ENCODE measurements at regions not wholly inside any gene's neighbourhood (a gene's known extent, or its start where the extent isn't known, plus 50 kb on each side); places are given as distances from the start of the nearest gene placed in this dataset.
A peak's percentile ranks its signal among the peaks of the same experiment; 100 is the strongest.

DNA sequence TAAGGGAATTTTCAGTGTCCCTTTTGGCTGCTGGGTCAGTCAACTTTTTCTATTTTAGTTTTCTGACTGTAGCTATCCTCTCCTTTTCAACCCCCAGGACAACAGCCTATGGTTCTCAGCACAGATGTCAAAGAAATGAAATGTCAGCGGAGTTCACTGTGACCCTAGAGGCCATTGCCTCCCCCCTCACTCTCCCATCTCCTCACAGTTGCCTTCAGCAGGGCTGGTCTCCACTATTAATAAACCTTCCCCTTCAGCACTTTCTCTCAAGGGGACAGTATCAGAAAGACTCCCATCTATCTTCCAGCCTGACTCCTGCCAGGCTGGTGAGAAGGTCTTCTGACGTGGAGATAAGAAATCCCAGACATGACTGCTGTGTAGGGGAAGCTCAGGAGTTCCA, 137.1 kb upstream of the WSCD2 start:
- intact Hi-C loops (cut with micrococcal nuclease): loop anchor here (5.0 to 10.0 kb wide), 2 partner anchors 203 to 465 kb away; no protein-coding TSS in a partner anchor
- Mint-ChIP-seq H3K4me3 (no peak overlapping the region), H3K4me1 (ENCODE audit: low read depth) (no peaks in the 10 kb centered on the region), H3K36me3 (no peaks in the 10 kb centered on the region), H3K27me3 (peaks cover 8% of the 10 kb centered on the region), H3K27ac (no peak overlapping the region), H3K9me3 (no peaks in the 10 kb centered on the region)
- ChIA-PET CTCF (interaction anchor here (1.0 to 5.9 kb wide), 5 partner anchors 15 to 626 kb away, joined by 3 to 35 read pairs (median 4); no protein-coding TSS in a partner anchor), POLR2A (no interaction called here)
- DNase-seq: no peak

DNA sequence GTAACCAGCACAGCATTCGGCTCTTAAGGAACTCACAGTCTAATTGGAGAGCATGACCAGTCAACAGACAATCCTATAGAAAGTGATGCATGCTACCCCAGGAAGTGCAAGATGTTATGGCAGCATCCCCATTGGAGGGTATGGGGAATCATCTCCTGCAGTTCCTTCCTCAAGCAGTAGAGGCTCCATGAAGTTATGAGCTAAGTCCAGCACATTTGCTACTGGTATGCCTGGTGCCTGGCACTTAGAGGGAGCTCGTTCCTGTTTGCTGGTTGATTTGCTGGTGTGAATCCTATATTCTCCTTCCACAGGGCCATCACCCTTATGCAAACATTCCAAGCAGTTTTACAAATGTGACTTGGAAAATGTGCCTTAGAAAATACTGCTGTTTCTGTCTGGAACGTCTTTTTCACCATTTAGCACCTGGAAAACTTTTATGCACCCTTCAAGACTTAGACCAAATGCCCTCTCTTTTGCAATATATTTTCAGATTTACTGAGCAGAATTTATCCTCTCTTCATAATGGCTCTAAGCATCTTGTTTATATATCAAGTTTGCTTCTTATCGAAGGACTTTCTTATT, 136.1 kb upstream of the WSCD2 start:
- ChIA-PET CTCF (interaction anchor here (1.0 to 5.9 kb wide), 8 partner anchors 16 to 625 kb away, joined by 3 to 35 read pairs (median 3); no protein-coding TSS in a partner anchor), POLR2A (no interaction called here)
- no peaks in the 10 kb centered on the region for H3K9me3 Mint-ChIP-seq
- no peaks in the 10 kb centered on the region for H3K36me3 Mint-ChIP-seq
- peaks cover 11% of the 10 kb centered on the region for H3K27me3 Mint-ChIP-seq
- no peaks in the 10 kb centered on the region for H3K4me1 Mint-ChIP-seq (ENCODE audit: low read depth)
- H3K4me3 Mint-ChIP-seq: no peak overlapping the region
- no peak overlapping the region for H3K27ac Mint-ChIP-seq
- intact Hi-C loops (cut with micrococcal nuclease): loop anchor here (5.0 to 10.0 kb wide), 2 partner anchors 202 to 464 kb away; no protein-coding TSS in a partner anchor
- peak; percentile 8 for DNase-seq

DNA sequence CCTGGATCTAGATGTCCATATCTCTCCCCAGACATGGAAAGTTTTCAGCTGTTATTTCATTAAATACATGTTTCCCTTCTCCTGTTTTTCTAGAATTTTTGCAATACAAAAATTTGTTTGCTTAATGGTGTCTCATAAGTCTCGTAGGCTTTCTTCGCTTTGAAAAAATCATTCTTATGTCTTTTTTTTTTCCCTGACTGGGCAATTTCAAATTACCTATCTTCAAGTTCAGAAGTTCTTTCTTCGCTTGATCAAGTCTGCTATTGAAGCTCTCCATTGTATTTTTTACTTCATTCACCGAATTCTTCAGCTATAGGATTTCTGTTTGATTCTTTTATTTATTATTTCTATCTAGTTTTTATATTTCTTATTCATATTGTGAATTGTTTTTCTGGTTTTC, 130.2 kb upstream of the WSCD2 start:
- Mint-ChIP-seq H3K4me1 (ENCODE audit: low read depth) (no peaks in the 10 kb centered on the region), H3K27me3 (peaks cover 11% of the 10 kb centered on the region), H3K4me3 (no peak overlapping the region), H3K27ac (no peak overlapping the region), H3K36me3 (no peaks in the 10 kb centered on the region), H3K9me3 (peaks cover 14% of the 10 kb centered on the region)
- DNase-seq: no peak
- POLR2A ChIA-PET: no interaction called here
- CTCF ChIA-PET: no interaction called here
- intact Hi-C loops (cut with micrococcal nuclease): loop anchor here (10.0 kb wide), 1 partner anchor 196 kb away; no protein-coding TSS in a partner anchor

DNA sequence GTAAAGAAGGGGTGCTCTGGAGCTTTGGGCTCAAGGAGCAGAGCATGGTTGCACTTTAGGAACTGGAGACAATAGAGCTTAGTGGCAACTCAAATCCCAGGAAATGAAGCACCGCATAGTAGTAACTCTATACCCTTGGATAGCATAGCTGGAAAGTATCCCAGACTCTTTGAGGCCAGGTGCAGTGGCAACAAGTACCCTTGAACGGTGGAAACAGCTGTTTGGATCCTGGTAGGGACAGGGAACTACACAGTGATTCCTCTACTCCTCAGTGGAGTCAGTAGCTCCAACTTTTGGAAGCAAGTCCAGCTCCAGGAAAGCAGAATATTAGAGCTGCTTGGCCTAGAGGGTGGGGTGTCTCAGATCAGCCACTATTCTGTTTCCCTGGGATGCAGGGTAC, 129.0 kb upstream of the WSCD2 start:
- Mint-ChIP-seq H3K27me3 (peaks cover 11% of the 10 kb centered on the region), H3K9me3 (peaks cover 14% of the 10 kb centered on the region)

DNA sequence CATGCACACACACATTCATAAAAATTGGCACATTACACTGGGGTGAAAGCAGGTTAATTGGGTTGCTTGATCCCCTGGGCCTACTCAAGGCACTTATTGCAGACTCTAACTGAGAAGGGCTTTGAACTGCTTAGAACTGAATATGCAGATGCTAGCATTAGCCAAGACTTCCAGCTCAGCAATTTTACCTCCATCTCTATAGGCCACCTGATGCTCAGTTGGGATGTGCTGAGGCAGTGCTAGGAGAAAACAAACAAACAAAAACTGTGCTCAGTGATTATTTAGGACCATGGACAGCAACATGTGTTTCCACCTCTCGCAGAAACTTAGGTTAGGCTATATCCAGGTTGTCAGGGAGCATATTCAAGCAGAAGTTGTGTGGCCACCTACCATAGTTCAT, 124.8 kb upstream of the WSCD2 start:
- CTCF ChIA-PET: no interaction called here
- intact Hi-C loops (cut with micrococcal nuclease): no loop called here
- DNase-seq: no peak
- Mint-ChIP-seq H3K27ac (no peak overlapping the region), H3K36me3 (no peaks in the 10 kb centered on the region), H3K4me1 (ENCODE audit: low read depth) (no peaks in the 10 kb centered on the region), H3K4me3 (no peak overlapping the region), H3K27me3 (peaks cover 9% of the 10 kb centered on the region), H3K9me3 (peaks cover 6% of the 10 kb centered on the region)
- POLR2A ChIA-PET: no interaction called here

More for the DNA sequence above, 129.0 kb upstream of the WSCD2 start:
- ChIA-PET CTCF (no interaction called here), POLR2A (no interaction called here)
- H3K36me3 Mint-ChIP-seq: no peaks in the 10 kb centered on the region
- no peak overlapping the region for H3K27ac Mint-ChIP-seq
- no peak for DNase-seq
- intact Hi-C loops (cut with micrococcal nuclease): no loop called here
- H3K4me1 Mint-ChIP-seq (ENCODE audit: low read depth): no peaks in the 10 kb centered on the region
- H3K4me3 Mint-ChIP-seq: no peak overlapping the region

DNA sequence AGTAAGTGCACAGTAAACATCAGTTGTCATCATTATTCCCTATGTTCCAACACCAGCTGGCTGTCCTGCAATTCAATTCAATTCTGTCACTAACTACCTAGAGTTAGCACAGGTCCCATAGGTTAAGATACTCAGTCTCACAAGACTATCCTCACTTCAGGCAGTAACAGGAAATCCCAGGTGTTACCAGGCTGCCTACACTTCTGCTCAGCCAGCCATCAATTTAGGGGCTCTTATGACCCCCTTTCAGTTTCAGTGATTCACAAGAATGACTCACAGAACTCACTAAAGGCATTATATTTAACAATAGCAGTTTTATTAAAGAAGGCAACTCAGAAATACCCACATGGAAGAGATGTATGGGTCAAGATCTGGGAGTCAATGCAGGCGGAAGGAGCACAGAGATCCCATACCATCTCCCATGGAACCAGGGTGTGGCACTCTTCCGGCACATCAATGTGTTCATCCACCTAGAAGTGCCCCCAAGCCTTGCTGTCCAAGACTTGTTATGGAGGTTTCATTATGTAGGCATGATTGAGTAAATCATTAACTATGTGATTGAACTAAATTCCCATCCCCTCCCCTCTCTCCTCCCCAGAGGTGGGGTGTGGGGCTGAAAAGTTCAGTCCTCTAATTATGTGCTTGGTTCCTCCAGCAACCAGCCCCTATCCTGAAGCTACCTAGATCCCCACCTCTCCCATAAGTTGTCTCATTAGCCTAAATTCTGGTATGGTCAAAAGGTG, 120.8 kb upstream of the WSCD2 start:
- no peak for DNase-seq
- no peak overlapping the region for H3K27ac Mint-ChIP-seq
- H3K36me3 Mint-ChIP-seq: no peaks in the 10 kb centered on the region
- ChIA-PET CTCF (no interaction called here), POLR2A (no interaction called here)
- no peaks in the 10 kb centered on the region for H3K4me1 Mint-ChIP-seq (ENCODE audit: low read depth)
- intact Hi-C loops (cut with micrococcal nuclease): no loop called here
- H3K9me3 Mint-ChIP-seq: no peaks in the 10 kb centered on the region
- peaks cover 3% of the 10 kb centered on the region for H3K27me3 Mint-ChIP-seq
- no peak overlapping the region for H3K4me3 Mint-ChIP-seq

DNA sequence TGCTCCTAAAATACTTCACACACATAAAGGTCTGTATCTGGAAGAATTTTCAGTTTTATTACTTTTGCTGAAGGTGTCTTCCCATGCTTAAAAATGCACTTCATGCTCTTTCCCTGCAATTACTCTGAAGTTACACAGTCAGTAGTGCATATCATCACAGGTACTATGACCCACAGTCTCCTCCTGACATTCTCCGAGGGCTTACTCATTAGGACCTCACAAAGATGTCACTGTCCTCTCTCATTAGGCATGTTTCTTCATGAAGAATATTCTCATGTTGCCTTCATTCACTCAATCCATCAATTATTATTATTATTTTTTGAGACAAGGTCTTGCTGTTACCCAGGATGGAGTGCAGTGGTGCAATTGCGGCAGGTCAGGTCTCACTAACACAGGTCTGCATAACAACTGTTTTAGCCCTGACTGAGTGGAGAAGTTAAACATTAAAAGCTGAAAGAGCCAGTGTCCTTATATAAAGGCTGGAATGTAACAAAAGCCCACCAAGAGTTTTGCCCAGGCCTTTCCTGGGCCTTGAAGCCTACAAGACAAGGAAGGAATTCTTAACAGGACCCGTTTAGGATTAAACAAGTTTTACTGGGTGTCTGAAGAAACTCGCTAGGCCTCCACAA, 119.5 kb upstream of the WSCD2 start:
- ChIA-PET POLR2A (no interaction called here), CTCF (no interaction called here)
- Mint-ChIP-seq H3K4me3 (no peak overlapping the region), H3K27ac (no peak overlapping the region), H3K9me3 (no peaks in the 10 kb centered on the region), H3K36me3 (no peaks in the 10 kb centered on the region), H3K27me3 (peaks cover 3% of the 10 kb centered on the region), H3K4me1 (ENCODE audit: low read depth) (no peaks in the 10 kb centered on the region)
- intact Hi-C loops (cut with micrococcal nuclease): no loop called here
- DNase-seq: no peak

DNA sequence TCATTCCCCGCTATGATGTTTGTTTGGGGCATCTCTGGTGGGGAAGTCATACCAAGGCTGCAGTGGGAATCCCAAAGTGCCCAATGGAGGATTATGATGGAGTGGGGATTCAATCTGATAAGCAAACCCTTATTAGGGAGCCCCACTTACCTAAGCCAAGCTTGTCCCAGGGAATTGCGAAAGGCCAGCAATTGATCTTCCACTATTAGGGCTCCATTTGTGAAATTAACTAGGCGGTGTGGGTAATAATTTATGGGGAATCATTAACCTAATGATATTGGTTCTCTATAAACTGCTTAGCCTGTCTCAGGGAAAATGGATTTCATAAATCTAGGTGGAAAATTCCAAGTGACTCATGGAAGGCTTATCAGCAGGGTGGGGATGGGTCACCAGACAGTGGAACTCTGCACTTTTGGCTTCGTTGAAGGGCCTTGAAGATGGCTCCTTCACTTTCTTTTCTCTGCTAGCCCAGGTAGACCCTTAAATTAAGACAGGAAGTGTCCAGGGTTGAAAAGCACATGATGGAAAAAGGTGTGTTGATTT, 113.0 kb upstream of the WSCD2 start:
- Mint-ChIP-seq H3K36me3 (no peaks in the 10 kb centered on the region), H3K27me3 (peaks cover 5% of the 10 kb centered on the region), H3K4me3 (no peak overlapping the region), H3K4me1 (ENCODE audit: low read depth) (no peaks in the 10 kb centered on the region), H3K9me3 (no peaks in the 10 kb centered on the region), H3K27ac (no peak overlapping the region)
- CTCF ChIA-PET: no interaction called here
- DNase-seq: no peak
- intact Hi-C loops (cut with micrococcal nuclease): no loop called here
- POLR2A ChIA-PET: no interaction called here

DNA sequence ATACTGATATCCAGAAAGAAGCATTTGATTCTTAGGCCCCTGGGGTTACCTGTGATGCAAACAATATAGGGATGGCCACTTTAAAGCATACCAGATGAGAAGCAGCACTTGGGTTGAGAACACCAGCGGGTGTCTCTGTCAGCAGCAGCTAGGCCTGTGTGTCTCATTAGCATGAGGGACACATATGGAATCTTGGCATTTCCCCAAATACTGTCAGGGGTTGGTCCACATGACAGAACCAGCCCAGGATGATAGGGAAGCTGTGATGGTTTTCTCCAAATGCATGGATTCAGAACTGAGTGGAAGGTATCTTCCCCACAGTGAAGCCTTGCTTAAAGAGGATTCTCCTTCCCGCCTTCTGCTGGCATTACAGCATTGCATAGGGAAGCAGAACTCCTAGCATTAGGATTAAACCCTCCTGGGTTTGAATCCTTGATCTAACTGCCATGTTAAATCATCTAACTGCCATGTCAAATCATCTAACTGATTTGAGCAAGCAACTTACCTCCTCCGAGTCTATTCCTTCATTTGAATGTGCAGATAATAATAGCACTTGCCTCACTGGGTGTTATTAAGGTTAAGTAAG, 111.5 kb upstream of the WSCD2 start:
- H3K4me3 Mint-ChIP-seq: no peak overlapping the region
- no peaks in the 10 kb centered on the region for H3K9me3 Mint-ChIP-seq
- intact Hi-C loops (cut with micrococcal nuclease): no loop called here
- H3K27ac Mint-ChIP-seq: no peak overlapping the region
- POLR2A ChIA-PET: no interaction called here
- no peaks in the 10 kb centered on the region for H3K36me3 Mint-ChIP-seq
- CTCF ChIA-PET: no interaction called here
- peaks cover 5% of the 10 kb centered on the region for H3K27me3 Mint-ChIP-seq
- no peaks in the 10 kb centered on the region for H3K4me1 Mint-ChIP-seq (ENCODE audit: low read depth)
- no peak for DNase-seq

DNA sequence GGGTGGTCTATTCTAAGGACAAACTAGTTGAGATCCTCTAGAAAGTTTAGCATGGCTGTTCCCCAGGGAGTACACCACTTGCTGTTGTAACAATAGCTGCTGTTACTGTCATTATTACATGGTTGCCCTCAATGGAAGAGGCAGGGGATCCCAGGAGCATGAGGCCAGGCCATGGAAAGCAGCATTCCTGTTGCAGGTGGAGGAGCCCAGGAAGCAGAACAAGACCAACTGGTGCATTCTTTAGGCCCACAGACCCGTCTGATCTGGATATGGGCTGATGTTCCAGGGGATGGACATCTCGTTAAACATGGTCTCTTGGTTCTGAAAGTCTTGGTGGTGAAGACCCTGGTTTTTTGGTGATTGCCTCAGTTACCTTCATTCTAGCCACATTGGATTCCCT, 109.2 kb upstream of the WSCD2 start:
- ChIA-PET POLR2A (no interaction called here), CTCF (no interaction called here)
- Mint-ChIP-seq H3K36me3 (no peaks in the 10 kb centered on the region), H3K4me1 (ENCODE audit: low read depth) (no peaks in the 10 kb centered on the region), H3K27me3 (peaks cover 5% of the 10 kb centered on the region), H3K9me3 (no peaks in the 10 kb centered on the region), H3K27ac (no peak overlapping the region), H3K4me3 (no peak overlapping the region)
- intact Hi-C loops (cut with micrococcal nuclease): no loop called here
- no peak for DNase-seq

DNA sequence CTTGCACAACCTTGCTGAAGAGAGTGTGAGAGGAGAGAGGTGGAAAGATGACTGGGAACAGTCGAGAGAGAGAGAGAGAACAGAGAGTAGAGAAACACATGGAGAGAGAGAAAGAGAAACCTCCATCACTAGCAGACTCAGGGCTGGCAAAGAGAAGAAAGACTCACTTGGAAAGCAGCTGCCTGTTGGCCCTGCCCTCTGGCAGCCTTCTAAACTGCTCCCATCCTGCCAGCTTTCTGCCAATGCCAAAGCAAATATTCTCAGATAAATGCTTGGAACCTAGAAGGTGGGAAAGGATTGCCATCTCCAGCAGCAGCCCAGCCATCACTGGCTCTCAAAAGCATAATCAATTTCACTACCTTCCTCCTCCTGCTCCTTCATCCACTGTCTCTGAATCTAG, 107.9 kb upstream of the WSCD2 start:
- Mint-ChIP-seq H3K27ac (no peak overlapping the region), H3K27me3 (peaks cover 3% of the 10 kb centered on the region), H3K4me3 (no peak overlapping the region), H3K4me1 (ENCODE audit: low read depth) (no peaks in the 10 kb centered on the region), H3K9me3 (no peaks in the 10 kb centered on the region), H3K36me3 (no peaks in the 10 kb centered on the region)
- ChIA-PET CTCF (no interaction called here), POLR2A (no interaction called here)
- intact Hi-C loops (cut with micrococcal nuclease): no loop called here
- no peak for DNase-seq

DNA sequence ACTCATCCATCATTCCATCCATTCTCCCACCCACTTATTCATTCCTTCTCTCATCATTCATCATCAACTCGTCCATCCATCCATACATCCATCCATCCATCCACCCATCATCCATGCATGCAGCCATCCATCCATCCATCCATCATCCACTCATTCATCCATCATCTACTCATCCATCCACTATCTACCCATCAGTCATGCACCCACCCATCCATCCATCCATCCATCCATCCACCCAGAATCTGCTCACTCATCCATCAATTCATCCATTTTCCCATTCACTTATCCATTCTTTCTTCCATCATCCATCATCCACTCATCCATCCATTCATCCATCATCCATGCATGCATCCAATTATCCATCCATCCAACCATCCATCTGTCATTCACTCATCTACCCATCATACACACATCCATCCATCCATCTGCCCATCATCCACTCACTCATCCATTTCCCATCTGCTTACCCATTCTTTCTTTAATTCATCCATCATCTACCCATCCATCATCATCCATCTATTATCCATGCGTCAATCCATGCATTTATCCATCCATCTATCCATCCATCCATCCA, 107.1 kb upstream of the WSCD2 start:
- no peaks in the 10 kb centered on the region for H3K9me3 Mint-ChIP-seq
- intact Hi-C loops (cut with micrococcal nuclease): no loop called here
- CTCF ChIA-PET: no interaction called here

More for the DNA sequence above, 107.1 kb upstream of the WSCD2 start:
- no peak for DNase-seq
- H3K27me3 Mint-ChIP-seq: peaks cover 3% of the 10 kb centered on the region
- POLR2A ChIA-PET: no interaction called here
- H3K36me3 Mint-ChIP-seq: no peaks in the 10 kb centered on the region
- H3K4me1 Mint-ChIP-seq (ENCODE audit: low read depth): no peaks in the 10 kb centered on the region
- H3K27ac Mint-ChIP-seq: no peak overlapping the region
- H3K4me3 Mint-ChIP-seq: no peak overlapping the region
